ENCODE measurements at regions not wholly inside any gene's neighbourhood (a gene's known extent, or its start where the extent isn't known, plus 50 kb on each side); places are given as distances from the start of the nearest gene placed in this dataset.

- Histone ChIP-seq H2BK15ac (ENCODE audit: low read depth, low read length) (no peak overlapping the region), H3K4me2 (ENCODE audit: low read depth, low read length) (no peak overlapping the region), H2BK120ac (ENCODE audit: low read depth, low read length) (no peak overlapping the region), H3K56ac (ENCODE audit: extremely low read depth, insufficient read depth, low read length) (no peak overlapping the region), H3K9me3 (ENCODE audit: control insufficient read depth, insufficient read depth, low read length) (no peaks in the 10 kb centered on the region), H2BK5ac (ENCODE audit: low read depth, low read length, poor library complexity, severe bottlenecking) (no peak overlapping the region), H3K36me3 (ENCODE audit: control insufficient read depth, insufficient read depth, low read length) (no peaks in the 10 kb centered on the region), H4K5ac (ENCODE audit: low read depth, low read length) (no peak overlapping the region), H3K18ac (ENCODE audit: low read depth, low read length) (no peak overlapping the region), H3K4ac (ENCODE audit: low read depth, low read length) (no peak overlapping the region), H3K9me1 (ENCODE audit: insufficient read depth, low read length) (no peaks in the 10 kb centered on the region), H3K27me3 (ENCODE audit: control insufficient read depth, insufficient read depth, low read length) (no peaks in the 10 kb centered on the region), H3K23ac (ENCODE audit: low read depth, low read length) (no peak overlapping the region), H3K27ac (ENCODE audit: insufficient read depth, low read length) (no peak overlapping the region), H2AFZ (replicated peaks; ENCODE audit: low read length, poor library complexity) (no peak overlapping the region), H4K91ac (ENCODE audit: insufficient read depth, low read depth, low read length) (no peak overlapping the region), H3K4me3 (ENCODE audit: insufficient read depth, low read depth, low read length) (no peak overlapping the region), H4K20me1 (ENCODE audit: insufficient read depth, low read length) (no peaks in the 10 kb centered on the region), H2BK20ac (ENCODE audit: low read depth, low read length) (no peak overlapping the region), H4K8ac (ENCODE audit: low read depth in 2 of 2, low read length in 2 of 2) (no peak overlapping the region), H3K9ac (ENCODE audit: low read depth, low read length) (no peak overlapping the region), H3K4me1 (ENCODE audit: control insufficient read depth, insufficient read depth, low read length) (no peaks in the 10 kb centered on the region), H2AK9ac (replicated peaks; ENCODE audit: low read depth, low read length, poor library complexity) (no peak overlapping the region), H3K14ac (replicated peaks; ENCODE audit: low read depth, low read length) (no peak overlapping the region), H2AK5ac (ENCODE audit: low read depth, low read length) (no peak overlapping the region), H3K79me1 (ENCODE audit: low read depth in 1 of 2, low read length in 2 of 2) (no peaks in the 10 kb centered on the region)
- ATAC-seq (ENCODE audit: low read depth): no peak
- ChIA-PET POLR2A (ENCODE audit: unreplicated experiment) (no interaction called here), CTCF (interaction anchor here (0.7 kb wide), 1 partner anchor 843 kb away, joined by 3 read pairs; no protein-coding TSS in a partner anchor)
- DNase-seq: no peak
- in situ Hi-C loops (cut with MboI; ENCODE audit: low sequenced_read_pairs) (no loop called here), dilution Hi-C loops (cut with HindIII; ENCODE audit: low sequenced_read_pairs, unreplicated experiment) (no loop called here), intact Hi-C loops (cut with micrococcal nuclease) (no loop called here)
- TF ChIP-seq FOS (IDR thresholded peaks at IDR 0.05; ENCODE audit: low read depth, low read length) (no peak), MAFK (IDR thresholded peaks at IDR 0.05; ENCODE audit: low read depth, low read length) (no peak), NFE2L2 (IDR thresholded peaks at IDR 0.05; ENCODE audit: low read depth, low read length) (no peak), MAZ (IDR thresholded peaks at IDR 0.05; ENCODE audit: borderline replicate concordance, low read depth, low read length) (no peak), CTCF (conservative IDR thresholded peaks at IDR 0.05; ENCODE audit: low read depth, low read length) (no peak), ELK1 (IDR thresholded peaks at IDR 0.05; ENCODE audit: borderline replicate concordance, low read depth, low read length) (no peak), CHD1 (IDR thresholded peaks at IDR 0.05; ENCODE audit: low read depth, low read length) (no peak), USF2 (IDR thresholded peaks at IDR 0.05; ENCODE audit: low read depth, low read length) (no peak), RFX5 (IDR thresholded peaks at IDR 0.05; ENCODE audit: low read depth, low read length) (no peak), SMC3 (IDR thresholded peaks at IDR 0.05; ENCODE audit: low read depth, low read length) (no peak), BHLHE40 (IDR thresholded peaks at IDR 0.05; ENCODE audit: low read depth, low read length) (no peak), RCOR1 (IDR thresholded peaks at IDR 0.05; ENCODE audit: insufficient replicate concordance, low read length) (no peak), CEBPB (IDR thresholded peaks at IDR 0.05; ENCODE audit: low read depth, low read length) (no peak), RAD21 (IDR thresholded peaks at IDR 0.05; ENCODE audit: low read length) (no peak), MXI1 (IDR thresholded peaks at IDR 0.05; ENCODE audit: borderline replicate concordance, low read depth, low read length) (no peak)
- BruUV-seq (replicated peaks): no TSS peak
- WGBS, 2 experiments (ENCODE audit: extremely low coverage in 2 of 2, insufficient read length in 1 of 2): no CpG with 5 or more reads among the region's 7 CpGs
Measured at GRCh38 chr3:87436781-87437543, 160.6 kb upstream of the POU1F1 start.

Data from IMR-90 (cell line).